OCI-LY3 (cell line): ENCODE measurements at regions not wholly inside any gene's neighbourhood (a gene's known extent, or its start where the extent isn't known, plus 50 kb on each side); places are given as distances from the start of the nearest gene placed in this dataset.

Experiments
- H2AFZ ChIP-seq: fragments of 200-600, 300-600 bp; shearing (Covaris generic); 2 replicates; pipeline ENCODE4 v1.6.0; 2014; ENCODE audit warnings: antibody characterized with exemption, low read depth, low read length
- H3K27ac ChIP-seq: fragments of 200-600, 300-600 bp; sonication (generic); 2 replicates; pipeline ENCODE4 v1.5.1; 2014; ENCODE audit warnings: mild to moderate bottlenecking, low read length, moderate library complexity, mixed read lengths
- H3K27me3 ChIP-seq: fragments of 200-600, 300-600 bp; sonication (generic); 2 replicates; pipeline ENCODE4 v1.6.1; 2014; ENCODE audit warnings: low read depth, low read length, mixed read lengths
- H3K36me3 ChIP-seq: fragments of 200-600, 300-600 bp; sonication (generic); replicated peaks from 2 replicates; pipeline ENCODE3; 2014; ENCODE audit warnings: low read depth, low read length, mixed read lengths
- H3K4me1 ChIP-seq: fragments of 300-600, 200-600 bp; sonication (generic); 2 replicates; pipeline ENCODE4 v1.6.1; 2014; ENCODE audit warnings: low read length, mixed read lengths
- H3K4me2 ChIP-seq: fragments of 200-600, 300-600 bp; sonication (generic); 2 replicates; pipeline ENCODE4 v1.6.1; 2014; ENCODE audit warnings: low read length, mixed read lengths
- H3K4me3 ChIP-seq: fragments of 300-600, 200-600 bp; sonication (generic); 2 replicates; pipeline ENCODE4 v1.5.1; 2014; ENCODE audit warnings: antibody characterized with exemption, mild to moderate bottlenecking, low read length, moderate library complexity
- H3K79me2 ChIP-seq: fragments of 300-600, 200-600 bp; shearing (Covaris generic); 2 replicates; pipeline ENCODE4 v1.6.1; 2014; ENCODE audit warnings: mild to moderate bottlenecking, low read length, mixed read lengths
- H3K9ac ChIP-seq: fragments of 300-600, 200-600 bp; shearing (Covaris generic); 2 replicates; pipeline ENCODE4 v1.6.0; 2014; ENCODE audit warnings: mild to moderate bottlenecking, low read length, moderate library complexity
- H3K9me3 ChIP-seq: fragments of 200-600, 300-600 bp; shearing (Covaris generic); 2 replicates; pipeline ENCODE4 v1.6.1; 2014; ENCODE audit warnings: low read length, mixed read lengths; ENCODE audit not compliant: insufficient read depth
- H4K20me1 ChIP-seq: fragments of 200-600, 300-600 bp; sonication (generic); 2 replicates; pipeline ENCODE4 v1.6.1; 2016; ENCODE audit warnings: low read length, mixed read lengths; ENCODE audit not compliant: insufficient read depth
- EZH2phosphoT487 ChIP-seq: fragments of 200-600 bp; shearing (Covaris generic); IDR thresholded peaks from 2 replicates; pipeline ENCODE4 v1.6.1; 2018; ENCODE audit warnings: antibody characterized with exemption, mixed run types, low read depth
- TF ChIP-seq, protein P1 (sequence below): fragments of 200-600, 300-600 bp; sonication (generic); IDR thresholded peaks from 2 replicates; pipeline ENCODE4 v1.5.1; 2014; ENCODE audit warnings: antibody characterized with exemption, low read length, low read depth

DNA sequence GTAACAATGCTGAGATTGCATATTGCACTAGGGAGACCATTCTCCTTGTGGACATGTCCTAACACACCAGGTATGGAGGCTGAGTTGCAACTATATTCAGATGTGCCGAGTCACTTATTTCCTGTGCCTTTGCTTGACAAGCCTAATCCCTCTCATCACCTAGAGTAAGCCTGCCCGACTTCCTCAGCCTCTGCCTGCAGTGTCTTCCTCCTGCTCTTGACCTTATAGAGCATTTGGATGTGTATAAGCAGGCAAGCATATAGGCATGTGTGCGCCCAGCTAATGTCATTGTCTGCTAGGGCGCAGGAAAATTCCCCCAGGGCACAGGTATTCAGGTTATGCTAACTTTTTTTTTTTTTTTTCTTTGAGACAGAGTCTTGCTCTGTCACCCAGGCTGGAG, 316.9 kb downstream of the CDH2 start:
- Histone ChIP-seq H2AFZ (peak overlapping the region; percentile 70; the same call in 1 of the 2 replicates), H3K4me1 (peaks cover 7% of the 10 kb centered on the region), H3K4me2 (0 out of 2 replicates have a peak overlapping the region, but pooled peaks have one; percentile 4), H4K20me1 (no peaks in the 10 kb centered on the region), H3K9me3 (no peaks in the 10 kb centered on the region), H3K36me3 (no peaks in the 10 kb centered on the region), H3K4me3 (no peak overlapping the region), H3K9ac (no peak overlapping the region), H3K27ac (no peak overlapping the region), H3K79me2 (no peaks in the 10 kb centered on the region), H3K27me3 (no peaks in the 10 kb centered on the region)
- no peak for TF ChIP-seq EZH2phosphoT487
- TF ChIP-seq, protein P1, sequence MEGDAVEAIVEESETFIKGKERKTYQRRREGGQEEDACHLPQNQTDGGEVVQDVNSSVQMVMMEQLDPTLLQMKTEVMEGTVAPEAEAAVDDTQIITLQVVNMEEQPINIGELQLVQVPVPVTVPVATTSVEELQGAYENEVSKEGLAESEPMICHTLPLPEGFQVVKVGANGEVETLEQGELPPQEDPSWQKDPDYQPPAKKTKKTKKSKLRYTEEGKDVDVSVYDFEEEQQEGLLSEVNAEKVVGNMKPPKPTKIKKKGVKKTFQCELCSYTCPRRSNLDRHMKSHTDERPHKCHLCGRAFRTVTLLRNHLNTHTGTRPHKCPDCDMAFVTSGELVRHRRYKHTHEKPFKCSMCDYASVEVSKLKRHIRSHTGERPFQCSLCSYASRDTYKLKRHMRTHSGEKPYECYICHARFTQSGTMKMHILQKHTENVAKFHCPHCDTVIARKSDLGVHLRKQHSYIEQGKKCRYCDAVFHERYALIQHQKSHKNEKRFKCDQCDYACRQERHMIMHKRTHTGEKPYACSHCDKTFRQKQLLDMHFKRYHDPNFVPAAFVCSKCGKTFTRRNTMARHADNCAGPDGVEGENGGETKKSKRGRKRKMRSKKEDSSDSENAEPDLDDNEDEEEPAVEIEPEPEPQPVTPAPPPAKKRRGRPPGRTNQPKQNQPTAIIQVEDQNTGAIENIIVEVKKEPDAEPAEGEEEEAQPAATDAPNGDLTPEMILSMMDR, result no peak

DNA sequence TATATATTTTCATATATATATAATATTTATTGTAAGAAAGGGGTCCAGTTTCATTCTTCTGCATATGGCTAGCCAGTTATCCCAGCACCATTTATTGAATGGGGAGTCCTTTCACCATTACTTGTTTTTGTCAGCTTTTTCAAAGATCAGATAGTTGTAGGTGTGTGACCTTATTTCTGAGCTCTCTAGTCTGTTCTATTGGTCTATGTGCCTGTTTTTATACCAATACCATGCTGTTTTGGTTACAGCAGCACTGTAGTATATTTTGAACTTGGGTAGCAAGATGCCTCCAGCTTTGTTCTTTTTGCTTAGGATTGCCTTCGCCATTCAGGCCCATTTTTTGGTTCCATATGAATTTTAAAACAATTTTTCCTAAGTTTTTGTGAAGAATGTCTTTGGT, 320.1 kb downstream of the CDH2 start:
- Histone ChIP-seq H3K36me3 (no peaks in the 10 kb centered on the region), H4K20me1 (no peaks in the 10 kb centered on the region), H2AFZ (no peak overlapping the region), H3K4me3 (no peak overlapping the region), H3K27ac (no peak overlapping the region), H3K4me2 (no peak overlapping the region), H3K27me3 (no peaks in the 10 kb centered on the region), H3K79me2 (no peaks in the 10 kb centered on the region), H3K9me3 (no peaks in the 10 kb centered on the region), H3K4me1 (peaks cover 7% of the 10 kb centered on the region), H3K9ac (no peak overlapping the region)
- TF ChIP-seq, protein P1, result no peak
- no peak for TF ChIP-seq EZH2phosphoT487

DNA sequence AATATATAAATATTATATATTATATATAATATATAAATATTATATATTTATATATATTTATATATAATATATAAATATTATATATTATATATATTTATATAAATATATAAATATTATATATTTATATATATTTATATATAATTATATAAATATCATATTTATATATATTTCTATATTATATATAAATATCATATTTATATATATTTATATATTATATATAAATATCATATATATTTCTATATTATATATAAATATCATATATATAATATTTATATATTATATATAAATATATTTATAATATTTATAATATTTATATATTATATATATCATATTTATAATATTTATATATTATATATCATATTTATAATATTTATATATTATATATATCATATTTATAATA, 321.4 kb downstream of the CDH2 start:
- Histone ChIP-seq H3K4me1 (peaks cover 3% of the 10 kb centered on the region), H3K4me2 (no peak overlapping the region), H3K79me2 (no peaks in the 10 kb centered on the region), H2AFZ (no peak overlapping the region), H3K27ac (no peak overlapping the region), H3K27me3 (no peaks in the 10 kb centered on the region), H4K20me1 (no peaks in the 10 kb centered on the region), H3K9ac (no peak overlapping the region), H3K36me3 (no peaks in the 10 kb centered on the region), H3K9me3 (no peaks in the 10 kb centered on the region), H3K4me3 (no peak overlapping the region)
- no peak for TF ChIP-seq EZH2phosphoT487
- TF ChIP-seq, protein P1, result no peak

DNA sequence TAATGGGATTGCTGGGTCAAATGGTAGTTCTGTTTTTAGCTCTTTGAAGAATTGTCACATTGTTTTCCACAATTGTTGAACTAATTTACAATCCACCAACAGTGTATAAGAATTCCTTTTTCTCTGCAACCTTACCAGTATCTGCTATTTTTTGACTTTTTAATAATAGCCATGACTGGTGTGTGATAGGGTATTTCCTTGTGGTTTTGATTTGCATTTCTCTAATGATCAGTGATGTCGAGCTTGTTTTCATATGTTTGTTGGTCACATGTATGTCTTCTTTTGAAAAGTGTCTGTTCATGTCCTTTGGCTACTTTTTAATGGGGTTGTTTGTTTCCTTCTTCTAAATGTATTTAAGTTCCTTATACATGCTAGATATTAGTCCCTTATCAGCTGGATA, 322.3 kb downstream of the CDH2 start:
- Histone ChIP-seq H3K27me3 (no peaks in the 10 kb centered on the region), H3K27ac (no peak overlapping the region), H3K9me3 (no peaks in the 10 kb centered on the region), H3K79me2 (no peaks in the 10 kb centered on the region), H2AFZ (no peak overlapping the region), H3K4me3 (no peak overlapping the region), H4K20me1 (no peaks in the 10 kb centered on the region), H3K4me1 (no peaks in the 10 kb centered on the region), H3K36me3 (no peaks in the 10 kb centered on the region), H3K9ac (no peak overlapping the region), H3K4me2 (no peak overlapping the region)
- no peak for TF ChIP-seq EZH2phosphoT487
- TF ChIP-seq, protein P1, result no peak
